HG02884 (cell line): ENCODE measurements at regions not wholly inside any gene's neighbourhood (a gene's known extent, or its start where the extent isn't known, plus 50 kb on each side); places are given as distances from the start of the nearest gene placed in this dataset.
"Not testable (repeated sequence)": the region's sequence is repeated elsewhere in the genome, so short reads cannot be mapped to it uniquely, and the experiment has no call there.

Source experiments
- ATAC-seq: cut with Tn5 transposase; IDR thresholded peaks from one replicate; pipeline ENCODE4 v1.9.1; 2021; ENCODE audit warnings: mild to moderate bottlenecking, moderate library complexity; ENCODE audit not compliant: unreplicated experiment

DNA sequence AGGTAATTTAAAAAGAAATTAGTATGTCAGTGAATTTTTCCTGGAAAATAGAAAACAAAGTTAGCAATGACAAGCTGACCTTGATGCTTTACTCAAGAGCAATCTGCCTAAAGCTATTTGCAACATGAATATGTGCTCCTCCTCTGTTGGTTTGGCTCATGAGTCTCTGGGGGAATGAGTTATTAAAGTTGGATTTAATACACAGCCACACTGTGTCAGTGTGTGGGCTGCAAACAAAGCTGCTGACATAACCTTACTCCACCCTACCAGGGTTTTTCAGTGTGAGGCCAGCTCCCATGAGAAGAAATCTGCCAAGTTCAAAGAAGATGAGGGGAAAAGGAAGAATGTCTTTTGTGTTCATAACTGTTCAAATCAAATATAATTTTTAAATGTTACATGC, 280.5 kb downstream of the TLL1 start:
- no peak for ATAC-seq

DNA sequence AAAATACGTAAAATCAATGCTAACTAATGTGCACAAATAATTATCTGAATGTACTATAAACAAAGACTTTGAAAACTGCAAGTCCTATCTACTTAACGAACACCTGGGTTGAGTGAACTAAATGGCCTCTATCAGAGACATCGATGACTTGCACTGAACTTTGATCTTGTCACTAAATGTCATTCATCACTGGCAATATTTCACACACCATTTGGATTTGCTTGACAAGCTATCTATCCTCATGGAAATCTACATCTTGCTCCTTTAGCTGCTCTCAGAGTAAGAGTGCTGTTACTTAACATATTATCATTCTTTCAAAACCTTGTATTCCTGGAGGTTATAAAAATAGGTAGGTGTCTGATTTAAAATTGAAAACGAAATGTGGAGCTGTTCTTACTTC, 289.3 kb downstream of the TLL1 start:
- ATAC-seq: no peak

- ATAC-seq: peak; percentile 98
Measured at GRCh38 chr4:166165829-166166420, 292.9 kb downstream of the TLL1 start.

- ATAC-seq: peak; percentile 37
Measured at GRCh38 chr4:166169111-166169510, 296.1 kb downstream of the TLL1 start.

DNA sequence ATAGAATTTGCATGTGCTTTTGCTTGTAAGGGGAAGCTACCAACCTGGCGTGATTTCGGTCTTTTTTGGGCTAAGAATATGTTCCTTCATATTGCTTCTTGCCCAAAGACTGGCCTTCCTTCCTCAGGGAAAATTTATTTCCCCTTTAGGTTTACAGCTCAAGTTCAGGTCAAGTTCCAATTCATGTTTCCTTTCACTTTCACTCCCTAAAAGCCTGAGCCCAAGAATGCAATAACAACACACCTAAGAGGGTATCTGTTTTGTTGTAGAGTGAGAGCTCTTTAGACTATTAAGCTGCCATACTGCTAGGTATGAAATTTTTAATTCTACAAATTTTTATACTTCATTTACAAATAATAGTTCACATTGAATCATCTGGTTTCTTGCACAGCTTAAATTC, 299.6 kb downstream of the TLL1 start:
- no peak for ATAC-seq

- ATAC-seq: no peak
Measured at GRCh38 chr4:166174717-166175490, 301.9 kb downstream of the TLL1 start.

- ATAC-seq: no peak
Measured at GRCh38 chr4:166182145-166182544, 309.1 kb downstream of the TLL1 start.

DNA sequence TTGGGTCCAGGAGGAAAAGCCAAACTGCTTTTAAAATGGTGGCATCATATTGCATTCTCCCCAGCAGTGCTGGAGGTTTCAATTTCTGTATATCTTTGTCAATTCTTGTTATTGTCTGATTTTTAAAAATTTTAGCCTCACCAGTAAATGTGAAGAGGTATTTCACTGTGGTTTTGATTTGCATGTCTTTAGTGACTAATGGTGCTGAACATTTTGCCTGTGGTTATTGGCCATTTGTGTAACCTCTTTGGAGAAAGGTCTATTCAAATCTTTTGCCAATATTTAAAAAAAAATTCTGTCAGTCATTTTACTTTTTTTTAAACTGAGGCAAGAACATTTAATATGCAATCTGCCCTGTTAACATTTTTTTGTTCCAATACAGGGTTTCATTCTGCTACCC, 322.1 kb downstream of the TLL1 start:
- no peak for ATAC-seq

- ATAC-seq: no peak
Measured at GRCh38 chr4:166197166-166197565, 324.1 kb downstream of the TLL1 start.

DNA sequence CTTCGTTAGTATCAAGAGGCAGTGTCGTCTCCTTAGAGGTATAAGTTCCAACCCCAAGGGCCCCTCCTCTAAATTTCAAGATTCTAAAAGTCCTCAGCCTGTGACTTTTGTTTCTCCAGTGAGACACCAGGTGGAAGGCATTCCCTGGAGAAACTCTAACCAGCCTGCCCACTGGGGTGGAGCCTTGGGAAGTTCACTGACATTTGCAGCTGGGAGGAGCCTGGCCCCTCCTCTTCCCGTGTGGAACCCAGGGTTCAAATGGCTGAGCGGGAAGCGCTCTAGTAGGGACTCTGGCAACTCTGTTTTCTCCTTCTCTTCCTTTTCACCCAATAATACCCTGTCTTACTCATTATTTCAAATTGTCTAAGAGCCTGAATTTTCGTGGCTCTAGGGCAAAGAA, 325.0 kb downstream of the TLL1 start:
- ATAC-seq: no peak

GRCh38 chr4:166198516-166199310, 325.7 kb downstream of the TLL1 start:
- ATAC-seq: no peak

GRCh38 chr4:166202991-166203390, 330.0 kb downstream of the TLL1 start:
- no peak for ATAC-seq

GRCh38 chr4:166212326-166212725, 339.3 kb downstream of the TLL1 start:
- not testable (repeated sequence) for ATAC-seq

DNA sequence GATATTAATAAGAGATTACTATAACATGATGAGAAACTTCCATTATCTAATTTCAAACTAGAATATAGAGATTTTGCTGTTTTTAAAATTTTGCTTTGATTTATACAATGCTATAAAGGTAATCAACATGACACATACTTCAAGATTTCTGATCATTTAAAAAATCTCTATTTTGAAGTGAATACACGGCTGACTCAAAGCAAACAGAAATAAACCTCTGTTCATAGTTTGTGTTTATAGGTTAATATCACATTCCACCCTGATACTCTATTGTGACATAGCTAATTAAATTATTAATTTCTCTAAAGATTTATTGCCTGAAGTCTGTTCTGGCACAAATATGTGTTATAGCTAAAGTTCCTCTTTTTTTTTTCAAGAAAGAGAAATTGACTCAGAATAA, 349.2 kb downstream of the TLL1 start:
- ATAC-seq: no peak

DNA sequence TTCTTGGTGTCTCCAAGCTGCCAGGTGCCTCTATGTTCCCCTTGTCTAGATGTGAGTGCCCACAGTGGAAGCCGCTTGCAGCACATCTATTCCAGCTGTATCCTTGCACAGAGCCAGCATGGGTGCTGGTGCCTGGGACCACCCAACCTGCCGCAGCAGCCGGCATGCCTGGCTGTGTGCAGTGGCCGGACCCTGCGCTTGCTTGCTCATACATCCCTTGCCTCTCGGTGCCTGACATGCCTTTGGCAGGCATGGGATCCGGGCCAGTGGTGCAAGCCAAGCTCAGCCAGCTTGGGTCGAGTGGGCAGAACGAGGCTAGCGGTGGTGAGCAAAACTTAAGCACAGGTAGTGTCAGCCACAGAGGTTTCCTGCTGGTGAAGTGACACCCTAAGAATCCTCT, 355.1 kb downstream of the TLL1 start:
- no peak for ATAC-seq

DNA sequence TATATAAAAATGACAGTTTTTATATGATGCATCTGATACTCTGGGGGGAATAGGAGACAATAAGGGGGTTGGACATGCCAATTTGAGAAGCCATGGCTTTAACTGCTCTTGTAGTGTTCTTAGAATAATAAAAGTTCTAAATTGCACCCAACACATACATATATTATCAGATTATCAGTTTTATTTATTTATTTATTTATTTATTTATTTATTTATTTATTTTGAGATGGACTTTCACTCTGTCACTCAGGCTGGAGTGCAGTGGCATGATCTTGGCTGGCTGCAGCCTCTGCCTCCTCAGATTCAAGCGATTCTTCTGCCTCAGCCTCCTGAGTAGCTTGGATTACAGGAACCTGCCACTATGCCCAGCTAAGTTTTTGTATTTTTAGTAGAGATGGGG, 356.8 kb downstream of the TLL1 start:
- ATAC-seq: no peak

GRCh38 chr4:166230841-166231240, 357.8 kb downstream of the TLL1 start:
- ATAC-seq: no peak

- no peak for ATAC-seq
Measured at GRCh38 chr4:166239354-166239753, 366.3 kb downstream of the TLL1 start.

DNA sequence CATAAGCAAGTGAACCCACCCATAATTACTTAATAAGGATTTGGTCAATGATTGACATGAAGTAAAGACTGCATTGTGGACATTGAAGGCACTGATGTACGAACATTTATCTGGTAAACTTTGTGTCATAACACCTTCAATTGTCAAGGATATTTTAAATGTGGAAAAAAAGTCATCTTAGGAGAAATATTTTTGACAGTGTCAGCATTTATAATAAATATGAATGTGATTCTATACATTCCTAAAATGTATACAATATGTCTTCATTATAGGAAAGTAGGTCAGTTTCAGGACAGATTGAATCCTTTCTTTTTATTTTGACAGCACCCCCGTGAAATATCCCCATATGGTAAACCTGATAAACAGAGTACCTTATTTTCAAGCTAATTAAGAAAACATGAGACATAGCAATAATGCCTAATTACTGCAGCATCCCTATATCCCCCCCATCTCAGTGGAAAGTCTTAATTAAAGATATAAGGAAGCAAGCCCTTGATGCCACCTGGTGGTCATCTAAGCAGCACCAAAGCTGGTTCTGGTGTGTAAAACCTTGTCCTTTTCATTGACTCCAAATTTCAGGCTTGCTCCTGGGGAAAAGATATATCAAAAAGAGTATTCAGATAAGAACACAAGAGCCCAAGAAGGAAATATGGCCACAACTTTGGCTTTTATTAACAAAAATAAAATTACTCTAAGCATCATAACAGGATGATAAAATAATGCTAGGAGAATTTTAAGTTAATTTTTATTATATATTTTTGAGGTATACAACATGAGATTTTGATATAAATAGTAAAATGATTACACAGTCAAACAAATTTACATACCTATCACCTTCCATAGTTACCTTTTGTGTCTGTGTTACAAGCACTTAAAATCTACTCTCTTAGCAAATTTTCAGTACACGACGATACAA, 379.7 kb downstream of the TLL1 start:
- ATAC-seq: no peak

DNA sequence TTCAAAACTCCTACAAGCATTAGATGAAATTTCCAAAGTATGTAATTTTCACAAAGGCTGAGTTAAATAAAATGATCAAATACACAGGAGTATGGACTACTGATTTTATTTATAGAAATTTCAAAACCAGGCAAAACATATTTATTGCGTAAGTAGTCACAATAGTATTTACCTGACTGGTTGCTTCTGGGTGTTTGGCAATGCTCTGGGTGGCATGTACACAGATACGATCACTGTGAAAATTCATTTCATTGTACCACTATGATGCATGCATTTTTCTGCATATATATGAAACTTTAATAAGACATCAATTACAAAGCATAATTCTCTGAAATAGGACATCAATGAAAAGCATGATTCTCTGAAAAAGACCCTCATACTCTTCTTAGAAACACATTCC, 384.2 kb downstream of the TLL1 start:
- no peak for ATAC-seq

GRCh38 chr4:166257891-166258290, 384.9 kb downstream of the TLL1 start:
- ATAC-seq: no peak
